Stimulated activated naive CD8-positive, alpha-beta T cell treated with anti-CD3 and anti-CD28 coated beads, Interleukin-15, Interleukin-2, amounts not matched to agents 100 ng/mL and 50 ng/mL, for 24 hours (primary cell): ENCODE measurements at regions not wholly inside any gene's neighbourhood (a gene's known extent, or its start where the extent isn't known, plus 50 kb on each side); places are given as distances from the start of the nearest gene placed in this dataset.

ENCODE experiments used
- H3K27ac Mint-ChIP-seq: one replicate; pipeline ENCODE4 v1.8.0; 2021; ENCODE audit warnings: mild to moderate bottlenecking, mixed read lengths
- H3K27me3 Mint-ChIP-seq: one replicate; pipeline ENCODE4 v1.8.0; 2021; ENCODE audit warnings: mixed read lengths
- H3K36me3 Mint-ChIP-seq: one replicate; pipeline ENCODE4 v1.8.0; 2021; ENCODE audit warnings: low read depth, mixed read lengths
- H3K4me1 Mint-ChIP-seq: one replicate; pipeline ENCODE4 v1.8.0; 2021; ENCODE audit warnings: low read depth, mixed read lengths
- H3K4me3 Mint-ChIP-seq: one replicate; pipeline ENCODE4 v1.8.0; 2021; ENCODE audit warnings: mild to moderate bottlenecking, mixed read lengths
- H3K9me3 Mint-ChIP-seq: one replicate; pipeline ENCODE4 v1.8.0; 2021; ENCODE audit warnings: mixed read lengths

DNA sequence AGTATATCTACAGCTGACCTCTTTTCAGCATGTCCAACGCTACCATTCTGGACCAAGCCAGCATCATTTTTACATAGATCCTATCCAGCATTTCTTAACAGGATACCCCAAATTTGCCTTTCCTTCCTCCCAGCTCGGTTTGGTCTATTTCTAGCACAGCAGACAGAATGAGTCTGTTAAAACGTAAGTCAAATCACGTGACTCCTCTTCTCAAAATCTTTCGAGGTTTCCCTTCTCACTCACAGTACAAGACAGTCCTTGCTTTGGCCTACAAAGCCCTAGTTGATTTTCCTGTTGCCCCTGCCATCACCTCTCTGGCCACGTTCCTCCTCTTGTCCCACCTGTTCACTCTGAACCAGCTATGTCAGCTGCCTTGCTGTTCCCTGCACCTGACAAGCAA is 711.7 kb downstream of the SORCS3 start:
- no peaks in the 10 kb centered on the region for H3K27me3 Mint-ChIP-seq

DNA sequence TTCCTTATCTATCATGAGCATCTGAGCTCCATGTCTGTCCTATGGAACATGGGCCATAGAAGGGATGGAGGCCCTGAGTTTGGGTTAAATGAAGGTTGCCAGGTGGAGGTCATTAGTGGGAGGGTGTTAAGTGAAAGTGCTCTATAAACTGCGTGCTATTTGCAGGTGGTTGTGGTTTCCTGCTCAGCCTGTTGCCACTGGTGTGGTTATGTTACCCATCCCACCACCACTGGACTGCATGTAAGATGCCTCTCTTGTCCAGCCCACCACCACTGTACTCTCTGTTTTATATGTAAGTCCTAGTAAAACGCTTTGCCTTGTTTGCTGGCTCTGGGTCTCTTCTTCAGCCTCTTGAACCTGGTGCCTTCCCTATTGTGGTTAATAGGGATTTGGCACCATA is 711.2 kb downstream of the SORCS3 start:
- peaks cover 4% of the 10 kb centered on the region for H3K9me3 Mint-ChIP-seq
- no peaks in the 10 kb centered on the region for H3K27me3 Mint-ChIP-seq
- no peak overlapping the region for H3K27ac Mint-ChIP-seq
- no peak overlapping the region for H3K4me3 Mint-ChIP-seq
- no peaks in the 10 kb centered on the region for H3K36me3 Mint-ChIP-seq
- no peaks in the 10 kb centered on the region for H3K4me1 Mint-ChIP-seq

More for the DNA sequence above, 711.7 kb downstream of the SORCS3 start:
- H3K9me3 Mint-ChIP-seq: peaks cover 4% of the 10 kb centered on the region
- no peaks in the 10 kb centered on the region for H3K36me3 Mint-ChIP-seq
- no peaks in the 10 kb centered on the region for H3K4me1 Mint-ChIP-seq
- no peak overlapping the region for H3K27ac Mint-ChIP-seq
- no peak overlapping the region for H3K4me3 Mint-ChIP-seq

DNA sequence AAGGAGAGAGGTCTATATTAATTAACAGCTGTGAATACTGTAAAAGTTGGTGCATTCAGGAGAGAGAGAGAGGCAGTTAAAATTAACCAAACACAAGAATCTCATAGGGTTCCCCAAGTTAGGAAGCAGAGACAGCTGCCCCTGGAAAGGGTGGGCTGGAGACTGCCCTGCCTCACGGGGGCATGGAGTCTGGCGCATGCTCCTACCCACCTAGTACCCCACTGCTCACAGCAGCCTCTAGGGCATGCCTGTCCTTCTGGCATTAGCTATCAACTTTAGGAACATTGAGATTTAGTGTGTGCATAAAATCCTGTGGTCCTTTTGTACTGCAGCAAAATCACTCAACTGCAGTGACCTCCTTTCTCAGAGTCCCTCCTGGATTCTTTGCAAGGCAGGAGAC is 710.1 kb downstream of the SORCS3 start:
- Mint-ChIP-seq H3K27me3 (no peaks in the 10 kb centered on the region), H3K4me3 (no peak overlapping the region), H3K27ac (no peak overlapping the region), H3K9me3 (peaks cover under 1% of the 10 kb centered on the region), H3K4me1 (no peaks in the 10 kb centered on the region), H3K36me3 (no peaks in the 10 kb centered on the region)

DNA sequence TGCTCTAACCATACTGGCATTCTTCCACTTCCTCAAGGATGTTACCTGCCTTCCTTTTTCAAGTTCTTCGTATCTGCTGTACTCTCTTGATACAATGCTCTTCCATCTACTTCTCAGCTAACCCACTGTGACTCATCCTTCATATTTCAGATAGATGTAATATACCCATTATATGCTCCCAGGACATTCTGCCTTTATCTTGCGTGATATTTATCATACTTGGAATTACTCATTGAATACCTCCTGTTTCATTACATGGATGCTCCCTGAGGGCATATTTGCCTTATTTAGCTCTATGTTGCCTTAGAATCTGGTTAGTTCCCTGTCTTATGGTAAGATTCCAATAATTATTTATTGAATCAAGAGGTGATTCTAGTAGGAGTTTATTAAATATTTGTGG is 706.4 kb downstream of the SORCS3 start:
- Mint-ChIP-seq H3K4me3 (no peak overlapping the region), H3K4me1 (no peaks in the 10 kb centered on the region), H3K27ac (no peak overlapping the region), H3K27me3 (no peaks in the 10 kb centered on the region), H3K36me3 (no peaks in the 10 kb centered on the region), H3K9me3 (no peaks in the 10 kb centered on the region)

DNA sequence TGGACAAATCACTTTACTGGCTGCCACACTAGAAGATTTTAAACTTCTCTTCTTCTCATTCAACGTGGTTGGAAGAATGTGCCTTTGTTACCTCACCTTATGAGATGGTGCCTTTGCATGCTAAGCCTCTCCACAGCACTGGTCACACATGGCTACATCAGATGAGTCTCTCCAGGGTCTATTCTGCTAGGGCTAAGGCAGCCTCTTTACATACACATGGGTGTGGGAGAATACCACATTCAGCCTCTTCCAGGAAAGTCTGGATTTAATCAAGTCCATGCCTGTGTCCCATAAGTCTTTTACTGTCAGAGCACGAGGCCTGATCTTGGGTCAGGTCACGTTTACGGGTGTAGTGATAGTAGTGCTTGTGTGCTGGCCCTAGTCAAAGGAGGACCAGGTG is 701.5 kb downstream of the SORCS3 start:
- H3K27me3 Mint-ChIP-seq: no peaks in the 10 kb centered on the region
- H3K4me1 Mint-ChIP-seq: no peaks in the 10 kb centered on the region
- no peak overlapping the region for H3K27ac Mint-ChIP-seq
- no peak overlapping the region for H3K4me3 Mint-ChIP-seq
- no peaks in the 10 kb centered on the region for H3K9me3 Mint-ChIP-seq
- no peaks in the 10 kb centered on the region for H3K36me3 Mint-ChIP-seq

DNA sequence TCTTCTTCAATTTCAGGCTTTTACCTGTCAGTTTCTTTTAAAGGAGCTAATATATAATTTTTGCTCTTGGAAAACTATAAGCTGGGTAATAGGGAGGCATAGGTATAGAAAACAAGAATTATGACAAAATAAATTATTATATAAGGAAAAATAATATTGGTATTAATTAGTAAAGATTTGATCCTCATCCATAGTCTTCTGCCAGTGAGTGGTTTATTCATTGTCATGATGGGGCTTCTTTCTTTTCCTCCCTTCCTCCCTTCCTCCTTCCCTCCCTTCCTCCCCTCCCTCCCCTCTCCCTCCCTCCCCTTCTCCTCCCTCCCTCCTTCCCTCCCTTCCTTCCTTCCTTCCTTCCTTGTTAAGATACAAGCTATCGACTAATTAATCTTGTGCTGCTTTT is 698.6 kb downstream of the SORCS3 start:
- Mint-ChIP-seq H3K27me3 (no peaks in the 10 kb centered on the region), H3K4me1 (no peaks in the 10 kb centered on the region), H3K27ac (no peak overlapping the region), H3K4me3 (no peak overlapping the region), H3K36me3 (no peaks in the 10 kb centered on the region), H3K9me3 (peaks cover 4% of the 10 kb centered on the region)

DNA sequence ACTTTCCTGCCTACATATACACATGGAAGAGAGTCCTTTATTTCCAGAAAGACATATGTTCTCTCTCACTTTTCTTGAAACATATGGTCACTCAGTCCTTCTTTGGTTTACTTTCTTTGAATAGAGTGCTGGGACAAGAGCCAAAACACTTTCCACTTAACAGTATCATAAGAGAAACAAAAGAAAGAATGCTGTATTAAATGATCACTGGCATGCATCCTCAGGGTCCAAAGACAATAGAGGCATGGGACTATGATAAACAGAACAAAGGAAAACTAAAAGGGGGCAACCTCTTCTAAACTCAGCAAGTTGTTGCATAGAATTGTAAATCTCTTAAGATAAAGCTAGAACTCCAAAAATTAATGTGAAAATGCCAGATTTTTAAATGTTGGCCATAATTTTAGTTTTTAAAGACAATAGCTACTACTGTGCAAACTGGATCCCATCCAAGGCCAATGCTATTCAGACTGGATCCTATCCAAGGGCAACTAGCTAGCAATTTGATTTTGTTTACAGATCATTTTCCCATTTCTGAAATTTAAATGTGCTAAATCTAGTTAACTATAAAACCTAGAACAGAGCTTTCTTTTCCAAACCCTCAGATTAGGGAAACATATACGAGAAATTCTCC is 687.5 kb downstream of the SORCS3 start:
- Mint-ChIP-seq H3K36me3 (no peaks in the 10 kb centered on the region), H3K27me3 (no peaks in the 10 kb centered on the region), H3K4me1 (no peaks in the 10 kb centered on the region), H3K27ac (no peak overlapping the region), H3K9me3 (peaks cover 15% of the 10 kb centered on the region), H3K4me3 (no peak overlapping the region)
